ENCODE measurements at regions not wholly inside any gene's neighbourhood (a gene's known extent, or its start where the extent isn't known, plus 50 kb on each side); places are given as distances from the start of the nearest gene placed in this dataset.

- Histone ChIP-seq H3K9me3 (replicated peaks; ENCODE audit: control insufficient read depth, insufficient read depth, low read depth, low read length) (no peaks in the 10 kb centered on the region), H3K79me2 (ENCODE audit: control insufficient read depth, insufficient read depth, low read length) (no peaks in the 10 kb centered on the region), H3K4me2 (ENCODE audit: insufficient read depth, low read length) (no peak overlapping the region), H3K27me3 (ENCODE audit: control insufficient read depth in 2 of 2, insufficient read depth in 2 of 2, low read length in 2 of 2) (no peaks in the 10 kb centered on the region), H2AFZ (ENCODE audit: low read depth, low read length) (no peak overlapping the region), H3K4me1 (replicated peaks in 1 of 2; ENCODE audit: control insufficient read depth in 2 of 2, insufficient read depth in 2 of 2, low read length in 2 of 2) (no peaks in the 10 kb centered on the region), H4K20me1 (replicated peaks; ENCODE audit: control insufficient read depth, insufficient read depth, low read length) (no peaks in the 10 kb centered on the region), H3K27ac (ENCODE audit: extremely low read depth, low read depth, low read length) (no peak overlapping the region), H3K4me3 (no peak overlapping the region), H3K9me1 (ENCODE audit: control insufficient read depth, insufficient read depth, low read length) (no peaks in the 10 kb centered on the region), H3K36me3 (ENCODE audit: control insufficient read depth, insufficient read depth, low read length) (no peaks in the 10 kb centered on the region), H3K9ac (ENCODE audit: insufficient read depth in 1 of 2, low read depth in 2 of 2, low read length in 2 of 2) (no peak overlapping the region)
- 0% methylated on average over 2 of the region's 2 CpGs for WGBS (ENCODE audit: insufficient coverage, low coverage, missing lambda C conversion rate)
- CTCF ChIA-PET (ENCODE audit: low intra/inter-chr PET ratio) = no interaction called here
- ATAC-seq = no peak
- no TSS peak for BruUV-seq (replicated peaks)
- intact Hi-C loops (cut with micrococcal nuclease) = no loop called here
- POLR2A ChIA-PET = no interaction called here
- TF ChIP-seq XRCC4 (IDR thresholded peaks at IDR 0.05; ENCODE audit: extremely low read depth, insufficient read depth, insufficient read length) (no peak), SPI1 (IDR thresholded peaks at IDR 0.05; ENCODE audit: borderline replicate concordance, low read depth, low read length) (no peak), RNF219 (CRISPR knock-in tag; IDR thresholded peaks at IDR 0.05) (no peak), JUN (IDR thresholded peaks at IDR 0.05; ENCODE audit: borderline replicate concordance, low read depth, low read length) (no peak), JUN (CRISPR knock-in tag; IDR thresholded peaks at IDR 0.05; ENCODE audit: borderline replicate concordance) (no peak), IRF9 (tag; IDR thresholded peaks at IDR 0.05) (no peak), NFE2 (IDR thresholded peaks at IDR 0.05; ENCODE audit: low read depth) (no peak), MEF2A (IDR thresholded peaks at IDR 0.05; ENCODE audit: control insufficient read depth, low read depth, low read length) (no peak), PURB (CRISPR knock-in tag; IDR thresholded peaks at IDR 0.05; ENCODE audit: low read depth) (no peak), ZNF277 (CRISPR knock-in tag; IDR thresholded peaks at IDR 0.05; ENCODE audit: borderline replicate concordance) (no peak), NR1H2 (CRISPR knock-in tag; IDR thresholded peaks at IDR 0.05) (no peak), MTA3 (IDR thresholded peaks at IDR 0.05; ENCODE audit: borderline replicate concordance) (no peak), CEBPG (CRISPR knock-in tag; IDR thresholded peaks at IDR 0.05) (no peak), CEBPG (tag; conservative IDR thresholded peaks at IDR 0.05 in 1 of 2, IDR thresholded peaks at IDR 0.05 in 1 of 2) (no peak)
- no peak for FAIRE-seq
- in situ Hi-C loops (cut with MboI) = no loop called here
- DNase-seq (ENCODE audit: extremely low read depth in 1 of 4, low spot score in 3 of 4) = no peak
Measured at GRCh38 chr6:104227508-104227907, 632.2 kb downstream of the HACE1 start.
